ENCODE measurements at regions not wholly inside any gene's neighbourhood (a gene's known extent, or its start where the extent isn't known, plus 50 kb on each side); places are given as distances from the start of the nearest gene placed in this dataset.
"Not testable (repeated sequence)": the region's sequence is repeated elsewhere in the genome, so short reads cannot be mapped to it uniquely, and the experiment has no call there.

DNA sequence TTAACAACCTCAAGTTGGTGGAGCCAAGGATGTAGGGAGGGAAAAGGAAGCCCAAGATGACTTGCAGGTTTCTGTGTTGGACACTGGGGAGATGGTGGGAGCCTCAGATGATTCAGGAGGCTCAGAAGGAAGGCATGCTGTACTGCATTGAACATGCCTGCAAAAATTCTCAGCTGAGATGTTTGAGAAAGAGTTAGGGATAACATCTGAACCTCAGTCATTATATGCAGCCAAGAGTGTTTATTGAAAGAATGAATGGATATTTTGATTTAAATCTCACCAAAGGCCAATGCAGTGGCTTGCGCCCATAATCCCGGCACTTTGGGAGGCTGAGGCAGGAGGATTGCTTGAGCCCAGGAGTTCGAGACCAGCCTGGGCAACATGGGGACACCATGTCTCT, 243.0 kb downstream of the MYCN start:
- no peak for DNase-seq (ENCODE audit: low read depth)
- TF ChIP-seq, protein P1, sequence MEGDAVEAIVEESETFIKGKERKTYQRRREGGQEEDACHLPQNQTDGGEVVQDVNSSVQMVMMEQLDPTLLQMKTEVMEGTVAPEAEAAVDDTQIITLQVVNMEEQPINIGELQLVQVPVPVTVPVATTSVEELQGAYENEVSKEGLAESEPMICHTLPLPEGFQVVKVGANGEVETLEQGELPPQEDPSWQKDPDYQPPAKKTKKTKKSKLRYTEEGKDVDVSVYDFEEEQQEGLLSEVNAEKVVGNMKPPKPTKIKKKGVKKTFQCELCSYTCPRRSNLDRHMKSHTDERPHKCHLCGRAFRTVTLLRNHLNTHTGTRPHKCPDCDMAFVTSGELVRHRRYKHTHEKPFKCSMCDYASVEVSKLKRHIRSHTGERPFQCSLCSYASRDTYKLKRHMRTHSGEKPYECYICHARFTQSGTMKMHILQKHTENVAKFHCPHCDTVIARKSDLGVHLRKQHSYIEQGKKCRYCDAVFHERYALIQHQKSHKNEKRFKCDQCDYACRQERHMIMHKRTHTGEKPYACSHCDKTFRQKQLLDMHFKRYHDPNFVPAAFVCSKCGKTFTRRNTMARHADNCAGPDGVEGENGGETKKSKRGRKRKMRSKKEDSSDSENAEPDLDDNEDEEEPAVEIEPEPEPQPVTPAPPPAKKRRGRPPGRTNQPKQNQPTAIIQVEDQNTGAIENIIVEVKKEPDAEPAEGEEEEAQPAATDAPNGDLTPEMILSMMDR (IDR thresholded peaks at IDR 0.05; ENCODE audit: insufficient read depth, low read depth, low read length) = no peak
- H3K4me3 ChIP-seq (ENCODE audit: low read depth, low read length) = no peak overlapping the region

DNA sequence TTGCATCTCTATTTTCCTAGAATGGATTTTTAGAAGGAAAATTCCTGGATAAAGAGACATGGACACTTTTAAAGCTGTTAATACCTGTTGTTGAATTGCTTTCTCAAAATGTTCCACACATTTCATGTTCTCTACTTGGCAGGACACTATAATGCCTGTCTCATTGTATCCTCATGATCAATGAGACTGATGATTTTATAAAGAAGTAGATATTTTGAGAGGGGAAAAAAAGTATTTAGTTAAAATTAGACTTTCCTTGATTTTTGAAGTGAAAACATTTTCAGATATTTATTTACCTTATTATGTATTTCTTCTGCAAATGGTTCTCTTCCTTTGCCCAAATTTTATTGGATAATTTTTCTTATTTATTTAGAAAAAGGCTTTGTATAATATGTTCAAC, 242.5 kb downstream of the MYCN start:
- TF ChIP-seq, protein P1 (IDR thresholded peaks at IDR 0.05; ENCODE audit: insufficient read depth, low read depth, low read length) = no peak
- DNase-seq (ENCODE audit: low read depth) = no peak

DNA sequence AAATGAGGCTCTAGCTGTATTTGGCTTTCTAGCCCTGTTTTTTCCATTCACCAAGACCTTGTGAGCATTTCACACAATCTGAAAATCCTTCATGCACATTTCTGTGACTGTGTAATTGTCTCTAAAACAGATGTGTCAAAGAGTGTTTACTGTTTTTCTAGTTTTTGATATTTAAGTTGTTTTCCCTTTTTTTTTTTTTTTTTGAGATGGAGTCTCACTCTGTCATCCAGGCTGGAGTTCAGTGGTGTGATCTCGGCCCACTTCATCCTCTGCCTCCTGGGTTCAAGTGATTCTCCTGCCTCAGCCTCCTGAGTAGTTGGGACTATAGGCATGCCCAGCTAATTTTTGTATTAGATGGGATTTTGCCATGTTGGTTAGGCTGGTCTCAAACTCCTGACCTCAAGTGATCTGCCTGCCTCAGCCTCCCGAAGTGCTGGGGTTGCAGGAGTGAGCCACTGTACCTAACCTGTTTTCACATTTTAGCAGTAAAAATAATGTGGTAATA, 242.0 kb downstream of the MYCN start:
- not testable (repeated sequence) for DNase-seq (ENCODE audit: low read depth); H3K4me3 ChIP-seq (ENCODE audit: low read depth, low read length)

More for the DNA sequence above, 242.5 kb downstream of the MYCN start:
- H3K4me3 ChIP-seq (ENCODE audit: low read depth, low read length) = no peak overlapping the region

DNA sequence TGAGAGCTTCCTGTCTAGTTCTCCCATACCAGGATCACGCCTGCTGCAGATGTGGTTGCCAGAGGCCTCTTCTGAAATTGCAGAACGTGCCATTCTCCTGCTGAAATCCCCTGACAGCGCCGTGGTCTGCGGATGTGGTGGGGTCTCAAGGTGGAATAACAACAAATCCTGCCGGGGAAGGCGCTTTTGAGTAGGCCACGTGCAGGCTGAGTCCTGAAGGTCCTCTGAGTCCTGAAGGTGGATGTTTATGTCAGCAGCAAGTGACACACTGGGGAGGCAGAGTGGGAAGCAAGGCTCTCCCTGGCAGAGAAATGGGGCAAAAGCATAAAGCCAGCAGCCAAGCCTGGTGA, 241.4 kb downstream of the MYCN start:
- no peak overlapping the region for H3K4me3 ChIP-seq (ENCODE audit: low read depth, low read length)
- TF ChIP-seq, protein P1 (IDR thresholded peaks at IDR 0.05; ENCODE audit: insufficient read depth, low read depth, low read length) = no peak
- DNase-seq (ENCODE audit: low read depth) = no peak

DNA sequence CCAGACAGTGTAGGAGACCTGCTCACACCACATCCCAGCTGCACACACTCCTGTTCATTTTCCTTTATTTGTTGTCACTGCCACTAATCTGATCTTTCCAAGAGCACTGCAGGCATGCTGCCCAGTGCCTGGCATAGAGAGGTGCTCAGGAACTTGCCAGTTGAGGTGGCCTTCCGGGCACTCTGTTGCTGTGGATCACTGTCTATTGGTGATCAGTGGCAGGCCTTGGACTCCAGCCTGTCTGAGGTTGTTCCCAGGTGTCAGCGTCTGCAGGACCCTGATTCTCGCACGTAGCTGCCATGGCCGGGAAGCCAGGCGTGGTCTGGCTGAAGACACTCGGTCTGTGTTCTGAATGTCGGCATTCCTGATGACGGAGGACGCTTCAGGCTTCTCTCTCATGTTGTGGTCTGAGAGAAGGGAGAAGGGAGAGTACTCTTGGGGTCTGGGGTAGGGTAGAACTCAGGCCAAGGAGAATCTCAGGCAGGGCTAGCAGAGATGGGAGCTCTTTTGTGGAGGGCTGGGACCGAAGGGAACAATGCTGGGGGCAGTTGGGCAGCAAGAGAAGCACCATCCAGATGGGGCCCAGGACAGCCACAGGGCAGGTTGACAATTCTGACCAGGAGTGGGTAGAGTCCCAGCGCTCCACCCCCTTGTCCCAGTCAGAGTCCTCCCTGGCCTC, 240.9 kb downstream of the MYCN start:
- TF ChIP-seq, protein P1 (IDR thresholded peaks at IDR 0.05; ENCODE audit: insufficient read depth, low read depth, low read length) = no peak
- no peak for DNase-seq (ENCODE audit: low read depth)
- H3K4me3 ChIP-seq (ENCODE audit: low read depth, low read length) = no peak overlapping the region

DNA sequence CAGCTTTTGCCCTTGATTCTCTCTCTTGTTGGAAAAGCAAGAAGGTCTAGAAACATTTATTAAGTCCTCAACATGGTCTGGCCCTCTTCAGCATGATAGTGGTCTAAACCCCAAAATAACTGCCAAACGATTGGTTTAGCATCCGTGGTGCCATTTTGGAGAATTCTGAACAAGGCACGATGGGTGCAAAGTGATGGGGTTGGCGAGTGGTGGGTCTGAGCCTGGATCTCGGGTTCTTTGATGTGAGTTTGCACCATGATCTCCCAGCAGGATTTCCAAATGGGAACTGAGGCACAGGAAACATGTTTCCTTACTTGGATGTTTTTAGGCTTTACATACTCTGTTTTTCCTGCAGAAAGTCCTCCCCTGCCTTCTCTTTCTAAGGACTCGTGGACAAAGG, 240.3 kb downstream of the MYCN start:
- TF ChIP-seq, protein P1 (IDR thresholded peaks at IDR 0.05; ENCODE audit: insufficient read depth, low read depth, low read length) = no peak
- no peak for DNase-seq (ENCODE audit: low read depth)
- H3K4me3 ChIP-seq (ENCODE audit: low read depth, low read length) = no peak overlapping the region

DNA sequence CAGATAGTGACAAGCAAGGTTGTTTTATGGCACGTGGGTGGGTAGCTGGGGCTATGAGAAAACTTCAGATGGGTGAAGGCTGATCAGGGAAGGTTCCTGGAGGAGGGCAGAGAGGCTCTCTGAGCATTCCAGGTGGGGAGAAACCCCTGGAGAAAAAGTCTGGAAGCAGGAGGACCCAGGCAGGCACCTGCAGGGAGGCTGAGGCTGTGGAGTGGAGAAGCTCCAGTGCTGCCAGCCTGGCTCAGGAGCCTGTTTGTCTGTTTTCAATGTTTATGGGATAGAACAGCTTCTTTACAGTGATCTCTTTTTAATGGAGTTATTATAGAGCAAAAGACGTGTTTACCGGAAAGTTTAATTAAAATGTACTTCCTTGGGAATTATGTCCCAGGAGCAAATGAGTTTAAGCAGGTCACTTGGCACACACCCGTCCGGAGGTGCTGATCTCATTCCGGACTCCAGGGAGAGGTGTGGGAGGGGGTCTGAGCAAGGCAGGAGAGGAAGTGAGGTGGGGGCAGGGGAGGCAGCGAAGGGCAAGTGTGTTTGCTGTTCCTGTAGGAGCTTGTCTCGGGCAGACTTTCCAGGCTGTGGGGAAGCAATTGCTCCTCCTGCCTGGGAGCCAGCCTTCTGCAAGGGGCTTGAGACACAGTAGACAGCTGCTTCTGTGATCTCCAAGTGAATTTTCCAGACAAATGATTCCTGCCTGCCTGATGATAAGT, 239.5 kb downstream of the MYCN start:
- TF ChIP-seq, protein P1 (IDR thresholded peaks at IDR 0.05; ENCODE audit: insufficient read depth, low read depth, low read length) = no peak
- H3K4me3 ChIP-seq (ENCODE audit: low read depth, low read length) = no peak overlapping the region
- DNase-seq (ENCODE audit: low read depth) = no peak
